Fibroblast of lung (primary cell): ENCODE measurements at regions not wholly inside any gene's neighbourhood (a gene's known extent, or its start where the extent isn't known, plus 50 kb on each side); places are given as distances from the start of the nearest gene placed in this dataset.

Source experiments
- DNase-seq, 2 donors: peaks; one replicate each; pipeline versions ENCODE4 v3.0.0 to v3.0.0-alpha.2; 2010; ENCODE audit warnings: low read depth in 2 of 2
- H2AFZ ChIP-seq: 2 replicates; pipeline ENCODE4 v1.5.1; 2012; ENCODE audit warnings: low read length, control low read depth, inconsistent platforms
- H3K27ac ChIP-seq: 2 replicates; pipeline ENCODE4 v1.5.1; 2011; ENCODE audit warnings: low read length, control low read depth; ENCODE audit not compliant: insufficient read depth
- H3K27me3 ChIP-seq: 2 replicates; pipeline ENCODE4 v1.5.1; 2011; ENCODE audit warnings: mild to moderate bottlenecking, low read length; ENCODE audit not compliant: control insufficient read depth, insufficient read depth
- H3K36me3 ChIP-seq: 2 replicates; pipeline ENCODE4 v1.5.1; 2011; ENCODE audit warnings: low read length; ENCODE audit not compliant: control insufficient read depth, insufficient read depth
- H3K4me1 ChIP-seq: 2 replicates; pipeline ENCODE4 v1.5.1; 2011; ENCODE audit warnings: low read length; ENCODE audit not compliant: control insufficient read depth, insufficient read depth; ENCODE audit errors: extremely low read depth
- H3K4me2 ChIP-seq: 2 replicates; pipeline ENCODE4 v1.5.1; 2011; ENCODE audit warnings: low read length, control low read depth; ENCODE audit not compliant: insufficient read depth; ENCODE audit errors: extremely low read depth
- H3K4me3 ChIP-seq, 4 experiments: fragments of 200-600 bp in 1 of 4; sonication (generic) in 1 of 4; replicated peaks in 1 of 4; 2 replicates each; pipeline ENCODE4 v1.5.1; 2011 to 2016; ENCODE audit warnings: low read length in 4 of 4, low read depth in 3 of 4, mild to moderate bottlenecking in 3 of 4, control low read depth in 2 of 4, inconsistent platforms in 1 of 4, mixed read lengths in 1 of 4; ENCODE audit not compliant: insufficient read depth in 1 of 4; ENCODE audit errors: control extremely low read depth in 1 of 4
- H3K79me2 ChIP-seq: 2 replicates; pipeline ENCODE4 v1.5.1; 2012; ENCODE audit warnings: mild to moderate bottlenecking, low read length, inconsistent platforms; ENCODE audit not compliant: control insufficient read depth, insufficient read depth
- H3K9ac ChIP-seq: 2 replicates; pipeline ENCODE4 v1.5.1; 2011; ENCODE audit warnings: mild to moderate bottlenecking, low read length, control low read depth; ENCODE audit not compliant: insufficient read depth
- H3K9me3 ChIP-seq: 2 replicates; pipeline ENCODE4 v1.5.1; 2012; ENCODE audit warnings: low read depth, low read length; ENCODE audit not compliant: control insufficient read depth, insufficient read depth
- H4K20me1 ChIP-seq: 2 replicates; pipeline ENCODE4 v1.5.1; 2011; ENCODE audit warnings: low read length; ENCODE audit not compliant: control insufficient read depth, insufficient read depth; ENCODE audit errors: extremely low read depth
- CTCF ChIP-seq, 2 donors: IDR thresholded peaks in 1 of 2; conservative IDR thresholded peaks in 1 of 2; 1 replicate in 1 of 2; 2 replicates in 1 of 2; pipeline ENCODE4 v1.5.1; 2011 to 2012; ENCODE audit warnings: low read length in 2 of 2, control low read depth in 1 of 2, inconsistent platforms in 1 of 2, low read depth in 1 of 2, mild to moderate bottlenecking in 1 of 2
- EZH2 ChIP-seq: IDR thresholded peaks from 2 replicates; pipeline ENCODE4 v1.5.1; 2012; ENCODE audit warnings: low read length, control low read depth, mild to moderate bottlenecking; ENCODE audit errors: missing control alignments

- no peaks in the 10 kb centered on the region for H4K20me1 ChIP-seq
- H3K9me3 ChIP-seq, result no peaks in the 10 kb centered on the region
- H3K4me3 ChIP-seq, result no peak overlapping the region
- H3K27me3 ChIP-seq, result no peaks in the 10 kb centered on the region
- H3K27ac ChIP-seq, result no peak overlapping the region
- no peak overlapping the region for H3K9ac ChIP-seq
- H3K4me1 ChIP-seq, result no peaks in the 10 kb centered on the region
- no peak overlapping the region for H2AFZ ChIP-seq
- H3K36me3 ChIP-seq, result no peaks in the 10 kb centered on the region
- no peak overlapping the region for H3K4me2 ChIP-seq
- no peak for DNase-seq
- TF ChIP-seq EZH2 (no peak), CTCF (conservative IDR thresholded peaks at IDR 0.05 in 1 of 2, IDR thresholded peaks at IDR 0.05 in 1 of 2; ENCODE audit: low read depth in 1 of 2, low read length in 2 of 2) (no peak)
- no peaks in the 10 kb centered on the region for H3K79me2 ChIP-seq
Observed at GRCh38 chr4:154984616-154985015, 203.5 kb downstream of the RBM46 start.

GRCh38 chr4:154985673-154986072 is 204.6 kb downstream of the RBM46 start:
- Histone ChIP-seq H3K9me3 (no peaks in the 10 kb centered on the region), H3K79me2 (no peaks in the 10 kb centered on the region), H3K36me3 (no peaks in the 10 kb centered on the region), H4K20me1 (no peaks in the 10 kb centered on the region), H3K27ac (no peak overlapping the region), H3K4me1 (no peaks in the 10 kb centered on the region), H3K4me2 (no peak overlapping the region), H3K9ac (no peak overlapping the region), H3K27me3 (no peaks in the 10 kb centered on the region), H2AFZ (no peak overlapping the region), H3K4me3 (no peak overlapping the region)
- DNase-seq, result peak in 1 of 2 donors; percentile 65
- TF ChIP-seq CTCF (conservative IDR thresholded peaks at IDR 0.05 in 1 of 2, IDR thresholded peaks at IDR 0.05 in 1 of 2; ENCODE audit: low read depth in 1 of 2, low read length in 2 of 2) (no peak), EZH2 (no peak)

- H3K27ac ChIP-seq, result no peak overlapping the region
- no peak overlapping the region for H2AFZ ChIP-seq
- no peaks in the 10 kb centered on the region for H3K79me2 ChIP-seq
- no peak overlapping the region for H3K4me2 ChIP-seq
- no peak for DNase-seq
- TF ChIP-seq CTCF (conservative IDR thresholded peaks at IDR 0.05 in 1 of 2, IDR thresholded peaks at IDR 0.05 in 1 of 2; ENCODE audit: low read depth in 1 of 2, low read length in 2 of 2) (no peak), EZH2 (no peak)
- no peaks in the 10 kb centered on the region for H3K36me3 ChIP-seq
- H3K9me3 ChIP-seq, result no peaks in the 10 kb centered on the region
- no peak overlapping the region for H3K9ac ChIP-seq
- H3K4me1 ChIP-seq, result no peaks in the 10 kb centered on the region
- H3K4me3 ChIP-seq, result no peak overlapping the region
- no peaks in the 10 kb centered on the region for H4K20me1 ChIP-seq
- H3K27me3 ChIP-seq, result no peaks in the 10 kb centered on the region
Observed at GRCh38 chr4:154988511-154988910, 207.4 kb downstream of the RBM46 start.
